ENCODE measurements at regions not wholly inside any gene's neighbourhood (a gene's known extent, or its start where the extent isn't known, plus 50 kb on each side); places are given as distances from the start of the nearest gene placed in this dataset.

- TF ChIP-seq CTCF (IDR thresholded peaks at IDR 0.05): no peak
- TF ChIP-seq POLR2AphosphoS5 (IDR thresholded peaks at IDR 0.05): no peak
- no peak for TF ChIP-seq POLR2A (IDR thresholded peaks at IDR 0.05; ENCODE audit: low read depth)
- no peak for TF ChIP-seq EP300 (IDR thresholded peaks at IDR 0.05)
These were observed 217.2 kb upstream of the HTR2A start for GRCh38 chr13:47114030-47114429.

Measured in esophagus muscularis mucosa (tissue), 4 donors.